Medulla oblongata (tissue), 1 donor: ENCODE measurements at regions not wholly inside any gene's neighbourhood (a gene's known extent, or its start where the extent isn't known, plus 50 kb on each side); places are given as distances from the start of the nearest gene placed in this dataset.
"Not testable (repeated sequence)": the region's sequence is repeated elsewhere in the genome, so short reads cannot be mapped to it uniquely, and the experiment has no call there.

Experiments
- DNase-seq: peaks from one replicate; pipeline ENCODE4 v3.0.0-alpha.2; 2015; ENCODE audit errors: extremely low spot score

DNA sequence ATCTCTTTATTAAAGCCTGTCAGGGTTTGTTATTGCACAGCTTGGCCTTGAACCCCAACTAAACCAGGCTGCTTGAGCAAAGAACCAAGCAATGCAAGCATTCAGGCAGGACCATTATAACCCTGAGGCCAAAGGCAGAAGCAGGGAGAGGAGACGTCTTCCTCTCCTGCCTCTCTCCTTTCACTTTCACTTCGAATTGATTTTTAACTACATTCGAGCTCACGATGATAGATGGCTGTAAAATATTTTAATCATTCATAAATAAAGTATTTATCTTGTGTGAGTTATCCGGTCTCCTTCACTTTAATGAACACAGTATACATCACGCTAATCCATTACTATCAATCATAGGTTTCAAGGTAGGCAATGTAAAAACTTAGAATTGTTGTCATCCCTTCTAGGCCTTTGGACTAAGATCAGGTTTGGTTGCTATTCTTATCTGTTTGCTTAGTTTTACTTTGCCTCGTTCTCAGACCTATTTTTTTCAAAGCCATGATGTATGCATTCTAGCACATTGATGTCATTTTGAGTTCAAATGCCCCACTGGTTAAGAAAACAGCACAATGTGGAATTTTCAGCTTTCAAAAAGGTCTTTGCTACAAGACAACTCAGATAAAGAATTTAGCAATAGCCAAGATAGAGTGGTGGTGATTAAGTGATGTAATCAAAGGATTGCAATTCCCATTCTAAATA is 480.2 kb upstream of the RUNX1 start:
- DNase-seq, result peak; percentile 24

DNA sequence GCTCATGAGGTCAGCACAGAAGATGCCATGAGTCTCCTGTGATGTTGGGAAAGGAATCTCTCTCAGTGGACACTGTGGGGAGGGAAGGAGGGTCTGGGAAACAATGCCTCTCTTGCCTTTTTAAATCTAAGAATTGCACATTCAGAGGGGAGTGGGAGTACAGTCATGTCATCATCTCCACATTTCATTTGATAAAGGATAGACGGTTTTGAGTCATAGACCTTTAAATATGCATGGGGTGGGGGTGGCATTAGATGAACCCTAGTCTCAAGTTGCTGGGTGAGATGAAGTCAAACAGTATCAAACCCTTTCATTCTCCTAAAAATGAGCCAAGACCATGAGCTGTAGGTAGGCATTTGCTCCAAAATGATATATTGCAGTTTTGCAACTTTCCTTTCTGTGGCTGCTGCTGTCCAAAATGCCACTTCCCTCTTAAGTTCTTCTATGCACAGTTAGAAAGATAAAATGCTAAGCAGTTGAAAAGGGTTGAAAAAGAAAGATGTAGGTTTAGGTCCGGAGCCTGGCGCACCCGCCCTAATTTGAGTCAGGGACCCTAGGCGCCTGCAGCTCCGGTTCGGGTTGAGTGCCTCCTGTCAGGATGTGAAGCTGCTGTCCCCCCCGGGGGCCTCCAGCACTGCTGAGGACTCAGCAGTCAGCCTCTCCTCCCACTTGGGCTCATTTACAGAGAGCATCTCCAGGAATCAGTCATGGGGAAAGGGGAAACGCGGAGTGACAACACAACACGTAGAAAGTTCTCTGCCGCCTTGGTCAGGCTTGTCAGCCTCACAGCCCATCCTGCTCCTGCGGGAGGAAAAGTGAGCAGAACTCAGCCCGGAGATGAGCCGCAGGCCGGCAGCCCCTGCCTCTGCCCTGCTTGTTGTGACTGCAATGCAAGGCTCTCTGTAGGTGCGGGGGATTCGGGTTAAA is 479.3 kb upstream of the RUNX1 start:
- peak; percentile 37 for DNase-seq

DNA sequence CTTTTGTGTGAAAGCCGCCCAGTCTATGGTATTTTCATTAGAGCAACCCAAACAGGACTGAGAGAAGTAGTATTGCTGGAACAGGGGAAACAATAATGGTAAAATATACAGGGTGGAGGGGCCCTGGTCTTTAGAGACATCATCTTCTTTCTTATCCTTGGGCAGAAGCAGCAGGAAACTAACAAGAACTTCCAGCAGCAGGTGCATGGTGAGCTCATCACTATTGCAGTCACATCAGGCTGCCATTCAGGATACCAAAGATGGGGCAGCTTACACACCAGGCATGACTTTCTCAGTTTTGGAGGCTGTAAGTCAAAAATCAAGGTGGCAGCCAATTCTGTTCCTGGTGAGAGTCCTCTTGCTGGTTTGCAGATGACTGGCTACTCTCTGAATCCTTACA is 478.3 kb upstream of the RUNX1 start:
- no peak for DNase-seq

DNA sequence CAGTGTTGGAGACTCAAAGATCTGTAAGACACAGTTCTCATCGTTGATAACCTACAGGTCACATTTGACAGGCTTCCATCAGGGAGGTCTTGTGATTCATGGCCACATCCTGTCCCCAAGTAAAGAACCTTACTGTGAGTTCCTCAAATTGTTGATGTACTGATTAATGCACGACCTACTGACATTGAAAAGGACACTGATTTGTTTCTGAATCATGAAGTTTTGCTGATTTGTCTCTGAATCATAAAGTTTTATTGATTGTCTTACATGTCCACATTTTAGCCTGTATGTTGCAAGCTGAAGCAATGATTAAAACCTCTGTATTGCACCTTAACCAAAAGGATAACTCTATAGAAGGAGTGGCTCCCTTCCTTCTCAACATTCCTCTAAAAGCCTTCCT is 476.3 kb upstream of the RUNX1 start:
- peak; percentile 48 for DNase-seq

DNA sequence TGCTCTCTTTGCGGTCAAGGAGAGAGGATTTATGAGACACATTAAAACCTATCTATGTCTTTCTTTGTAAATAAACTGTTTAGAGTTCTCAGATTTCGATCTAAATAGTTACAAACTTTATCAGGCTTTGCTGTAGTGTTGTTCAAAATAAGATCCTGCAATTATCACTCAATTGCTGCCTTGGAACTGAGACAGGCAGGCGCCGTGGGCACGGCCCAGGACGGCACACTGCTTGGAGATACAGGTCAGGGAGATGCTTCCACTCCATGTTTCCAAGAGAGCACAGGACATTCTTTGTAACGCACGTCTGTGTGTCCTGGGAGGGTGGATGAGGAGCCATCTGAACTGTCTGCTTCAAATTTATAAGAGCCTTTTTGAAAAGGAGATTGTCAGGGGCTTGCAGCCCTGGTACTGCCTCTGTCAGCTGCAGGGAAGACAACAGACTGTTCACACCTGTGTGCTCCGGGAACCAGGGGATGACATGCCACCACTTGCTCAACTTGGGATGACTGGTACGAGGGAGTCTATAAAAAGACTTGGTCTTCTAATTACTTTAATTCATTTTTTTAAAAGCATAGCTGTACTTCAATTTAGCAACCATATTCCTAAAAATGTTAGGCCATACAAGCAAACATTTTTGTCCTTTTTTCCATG is 472.9 kb upstream of the RUNX1 start:
- DNase-seq, result no peak

DNA sequence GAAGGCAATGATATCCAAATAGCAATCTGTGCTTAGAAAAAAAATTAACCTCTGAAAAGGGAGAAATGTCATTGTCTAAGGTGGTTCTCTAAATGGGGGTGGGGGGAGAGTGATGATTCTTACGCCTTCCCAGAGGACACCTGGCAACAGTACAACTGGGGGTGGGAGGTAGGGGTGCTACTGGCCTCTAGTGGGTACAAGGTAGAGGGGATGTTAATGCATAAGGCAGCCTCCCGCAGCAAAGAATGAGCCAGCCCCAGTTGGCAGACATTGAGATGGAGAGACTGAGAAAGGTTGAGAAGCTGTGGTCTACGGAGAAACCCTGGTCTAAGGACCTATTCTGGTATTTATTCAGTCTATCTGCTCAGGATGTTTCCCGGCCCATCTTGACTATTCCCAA is 472.2 kb upstream of the RUNX1 start:
- DNase-seq, result no peak

DNA sequence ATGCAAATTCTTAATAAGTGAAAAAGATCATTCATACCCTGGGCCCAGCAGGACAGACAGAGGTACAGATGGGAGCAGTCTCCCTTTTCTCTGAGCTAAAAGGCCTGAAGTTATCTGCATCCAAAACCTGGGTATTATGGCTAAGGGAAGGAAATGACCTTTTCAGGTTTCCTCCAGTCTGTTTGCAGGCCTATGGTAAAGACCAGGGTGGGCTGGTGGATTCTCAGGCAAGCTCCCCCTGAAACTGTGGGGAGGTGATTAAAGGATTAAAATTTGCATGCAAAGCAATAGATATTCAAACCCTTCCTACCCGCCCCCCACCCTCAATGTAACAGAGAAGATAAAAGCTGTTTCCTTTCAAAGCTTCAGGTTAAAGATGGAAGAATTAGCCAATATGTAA is 471.8 kb upstream of the RUNX1 start:
- DNase-seq, result no peak

DNA sequence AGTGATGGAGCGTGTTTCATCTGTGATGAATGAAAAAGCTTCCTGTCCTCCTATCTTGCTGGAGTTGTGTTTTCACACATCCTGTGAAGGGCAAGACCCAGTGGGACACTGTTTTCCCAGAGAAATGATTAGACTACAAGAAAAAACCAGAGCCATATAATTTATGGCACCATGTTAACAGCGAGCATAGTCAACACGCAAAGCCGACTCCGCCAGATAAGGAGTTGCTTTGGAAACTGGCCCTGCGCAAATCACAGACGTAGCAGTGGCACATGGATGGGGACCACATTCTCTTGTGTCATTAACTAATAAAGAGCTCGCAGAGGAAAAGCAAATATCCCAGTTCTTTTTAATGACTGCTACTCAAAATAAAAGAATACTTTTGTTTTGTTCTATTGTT is 471.2 kb upstream of the RUNX1 start:
- no peak for DNase-seq

DNA sequence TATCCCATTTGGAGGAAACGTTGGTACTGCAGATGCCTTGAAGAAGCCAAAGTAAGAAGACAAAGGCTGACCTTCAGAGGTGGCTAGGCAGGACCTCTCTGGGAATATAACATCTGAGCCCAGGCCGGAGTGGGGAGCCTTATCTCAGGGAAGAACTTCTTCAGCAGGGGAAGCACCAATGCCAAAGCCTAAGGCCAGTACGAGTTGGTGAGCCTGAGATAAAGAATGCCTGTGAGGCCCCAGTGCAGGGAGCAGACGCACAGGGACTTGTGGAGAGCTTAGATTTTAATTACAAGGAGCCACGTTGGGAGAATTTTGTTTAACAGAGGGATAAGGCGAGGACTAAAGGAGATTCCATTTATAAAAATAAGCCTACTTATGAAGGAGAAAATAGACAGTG is 468.8 kb upstream of the RUNX1 start:
- DNase-seq, result no peak

DNA sequence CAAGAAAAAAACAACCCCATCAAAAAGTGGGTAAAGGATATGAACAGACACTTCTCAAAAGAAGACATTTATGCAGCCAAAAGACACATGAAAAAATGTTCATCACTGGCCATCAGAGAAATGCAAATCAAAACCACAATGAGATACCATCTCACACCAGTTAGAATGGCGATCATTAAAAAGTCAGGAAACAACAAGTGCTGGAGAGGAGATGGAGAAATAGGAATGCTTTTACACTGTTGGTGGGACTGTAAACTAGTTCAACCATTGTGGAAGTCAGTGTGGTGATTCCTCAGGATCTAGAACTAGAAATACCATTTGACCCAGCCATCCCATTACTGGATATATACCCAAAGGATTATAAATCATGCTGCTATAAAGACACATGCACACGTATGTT is 467.2 kb upstream of the RUNX1 start:
- not testable (repeated sequence) for DNase-seq

DNA sequence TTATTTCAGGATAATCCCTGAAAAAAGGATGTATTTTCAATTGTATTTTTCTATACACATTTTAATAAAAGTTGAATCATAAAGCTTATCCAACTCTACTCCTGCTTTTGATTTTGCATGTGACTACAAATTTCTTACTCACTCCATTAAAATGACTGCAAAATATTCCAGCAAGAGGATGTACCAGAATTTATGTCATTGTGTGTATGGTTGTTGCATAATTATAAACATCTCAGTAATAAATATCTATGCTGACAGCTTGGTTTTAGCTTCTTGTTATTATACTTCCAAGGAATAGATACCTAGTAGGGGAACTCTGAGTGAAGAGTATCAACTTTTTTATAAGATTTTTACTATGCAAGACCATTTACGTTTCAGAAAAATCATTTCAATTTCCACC is 463.2 kb upstream of the RUNX1 start:
- no peak for DNase-seq

DNA sequence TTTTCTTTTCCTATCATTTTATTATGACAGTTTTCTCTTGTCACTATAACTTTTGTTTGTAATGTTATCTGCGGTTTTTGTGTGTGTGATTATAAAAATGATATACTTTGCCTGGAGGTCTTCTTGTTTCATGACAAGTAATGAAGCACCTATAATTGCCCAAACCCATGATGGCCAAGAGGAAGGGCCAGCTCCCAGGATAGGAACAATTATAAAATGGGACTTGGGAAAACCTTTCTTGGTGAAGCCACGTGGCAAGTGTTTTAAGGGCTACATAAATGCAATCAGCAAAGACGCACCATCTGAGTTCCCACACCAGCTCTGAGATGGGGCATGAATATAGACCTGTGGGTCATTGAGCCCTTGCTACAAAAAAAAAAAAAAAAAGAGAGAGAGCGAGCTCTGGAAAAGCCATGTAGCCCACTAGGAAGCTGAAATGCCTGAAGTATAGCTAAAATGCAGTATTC is 462.6 kb upstream of the RUNX1 start:
- DNase-seq, result no peak

DNA sequence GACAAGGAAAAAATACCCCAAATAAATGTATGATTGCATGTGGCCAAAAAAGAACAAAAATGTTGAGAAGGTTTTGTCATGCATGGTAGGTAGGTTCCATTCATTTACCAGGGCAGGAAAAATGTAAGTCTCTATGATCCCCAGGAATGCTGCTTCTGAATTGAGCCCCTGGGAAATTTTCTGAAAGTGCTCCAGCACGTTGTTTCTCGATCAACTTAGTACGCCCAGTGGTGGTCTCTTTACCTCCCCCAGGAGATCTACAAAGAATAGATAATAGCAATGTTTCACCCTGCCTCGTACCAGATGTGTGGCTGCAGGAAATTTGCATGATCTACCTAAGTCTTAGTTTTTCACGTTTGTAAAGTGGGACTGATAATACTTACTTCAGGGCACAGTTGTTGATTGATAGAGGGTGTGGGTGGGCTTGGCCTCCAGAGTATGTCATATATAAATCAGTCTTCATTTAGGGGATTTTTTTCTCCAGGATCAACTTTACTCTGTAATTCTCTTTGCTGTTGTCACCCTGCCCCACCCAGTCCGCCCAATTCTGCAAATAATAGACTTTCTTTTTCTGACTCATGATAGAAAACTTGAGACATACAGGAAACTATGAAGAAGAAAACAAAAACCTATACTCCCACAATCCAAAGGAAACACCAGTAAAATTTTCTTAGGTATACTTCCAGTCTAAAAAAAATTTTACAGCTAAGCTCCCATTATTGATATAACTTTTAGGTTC is 462.0 kb upstream of the RUNX1 start:
- no peak for DNase-seq

DNA sequence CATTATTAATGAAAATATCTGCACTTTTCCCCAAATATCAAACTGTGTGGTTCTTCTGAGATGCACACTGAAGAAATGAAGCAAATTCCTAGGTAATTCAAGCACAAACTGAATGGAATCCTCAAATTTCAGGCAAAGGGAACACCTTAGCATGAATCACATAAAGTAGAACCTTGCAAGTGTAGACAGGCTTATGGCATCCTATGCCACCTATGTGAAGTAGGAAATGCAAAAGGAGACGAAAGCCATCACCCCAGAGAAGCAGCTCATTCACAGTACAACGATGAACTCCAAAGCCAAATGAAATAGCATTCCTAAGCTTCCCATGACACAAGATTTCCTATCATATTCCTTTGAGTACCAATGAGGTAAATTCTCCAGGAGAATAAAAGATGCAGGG is 461.2 kb upstream of the RUNX1 start:
- DNase-seq, result no peak

DNA sequence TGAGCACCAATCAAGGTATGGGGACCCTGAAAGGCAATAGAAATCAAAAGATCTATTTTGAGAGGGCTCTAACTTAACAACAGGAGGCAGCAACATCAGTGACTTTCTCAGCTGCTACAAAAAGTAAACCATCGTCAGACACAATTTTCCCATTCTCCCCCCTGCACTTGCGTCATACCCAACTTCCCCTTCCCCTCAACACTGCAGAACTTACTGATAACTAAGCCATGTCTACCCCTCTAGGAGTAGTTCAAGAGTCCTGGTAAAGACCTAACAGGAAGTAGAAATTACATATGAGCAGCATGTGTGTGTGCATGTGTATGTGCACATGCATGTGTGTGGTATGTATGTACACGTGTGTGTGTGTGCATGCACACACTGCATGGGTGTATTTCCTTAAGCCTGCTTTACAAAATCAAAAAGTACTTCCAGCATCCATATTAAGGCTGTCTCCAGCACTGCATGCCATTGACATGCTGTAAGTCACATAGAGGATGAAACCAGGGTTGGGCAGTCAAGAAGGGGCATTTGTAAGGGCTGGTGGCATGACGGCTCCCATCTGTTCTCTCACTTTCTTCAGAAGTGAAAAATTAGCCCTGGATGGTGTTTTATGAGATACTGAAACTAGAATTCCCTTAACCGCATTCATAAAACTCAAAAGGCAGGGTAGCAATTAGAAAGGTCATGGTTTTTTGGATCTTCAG is 460.1 kb upstream of the RUNX1 start:
- peak; percentile 78 for DNase-seq

DNA sequence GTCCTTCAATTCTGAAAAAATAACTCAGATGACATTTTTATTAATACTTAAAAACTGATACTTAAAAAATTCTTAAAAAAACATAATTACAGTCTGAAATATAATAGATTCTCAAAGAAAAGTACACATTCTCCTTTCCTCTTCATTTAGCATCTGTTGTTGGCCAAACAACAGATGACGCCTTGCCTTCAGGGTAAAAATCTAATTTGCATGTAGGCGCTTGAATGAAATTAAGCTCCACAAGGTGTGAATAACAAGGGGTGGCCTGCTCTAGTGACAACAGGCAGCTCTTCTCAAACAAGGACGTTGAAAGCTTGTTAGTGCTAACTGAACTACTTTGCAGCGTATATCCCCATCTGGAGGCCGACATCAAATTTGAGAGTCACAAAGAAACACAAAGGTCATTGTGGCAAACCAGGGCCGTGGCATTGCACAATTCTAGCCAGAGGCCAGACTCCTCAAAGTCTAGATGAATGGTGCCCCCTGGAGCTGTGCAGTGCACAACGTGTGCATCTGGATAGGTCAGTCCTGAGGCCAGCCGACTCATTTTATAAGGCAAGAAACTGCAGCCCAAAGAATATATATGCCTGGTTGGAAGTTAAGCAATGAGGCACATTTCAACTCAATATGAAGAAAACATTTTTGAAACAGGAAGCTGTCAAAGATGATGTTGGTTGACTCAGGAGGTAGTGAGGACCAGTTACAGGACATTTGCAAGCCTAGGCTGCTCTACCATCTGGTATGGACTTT is 459.2 kb upstream of the RUNX1 start:
- DNase-seq, result peak; percentile 84

DNA sequence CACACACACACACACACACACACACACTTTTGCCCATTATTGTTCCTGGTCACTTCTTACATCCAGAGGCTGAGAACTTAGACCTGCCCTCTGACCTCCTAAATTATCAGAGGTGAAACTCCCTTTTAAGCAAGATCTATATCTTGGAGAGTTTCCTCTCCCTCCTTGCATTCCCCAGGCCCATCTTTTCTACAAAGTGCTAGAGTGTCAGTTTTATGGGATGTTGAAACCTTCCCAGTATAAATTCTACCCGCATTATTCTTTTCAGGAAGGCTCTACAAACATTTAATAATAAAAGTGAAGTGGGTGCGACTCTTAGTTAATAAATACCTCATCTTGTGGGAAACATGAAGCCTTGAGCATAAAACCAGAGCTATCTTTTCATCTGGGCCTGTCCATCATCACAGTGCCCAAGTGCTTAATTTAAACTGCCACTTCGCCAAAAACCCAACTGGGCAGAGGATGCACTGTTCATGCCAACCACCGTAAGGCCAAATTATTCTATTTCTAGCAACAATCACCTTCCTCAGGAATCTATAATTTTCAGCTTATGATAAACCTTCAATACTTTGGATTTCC is 458.2 kb upstream of the RUNX1 start:
- DNase-seq, result no peak

DNA sequence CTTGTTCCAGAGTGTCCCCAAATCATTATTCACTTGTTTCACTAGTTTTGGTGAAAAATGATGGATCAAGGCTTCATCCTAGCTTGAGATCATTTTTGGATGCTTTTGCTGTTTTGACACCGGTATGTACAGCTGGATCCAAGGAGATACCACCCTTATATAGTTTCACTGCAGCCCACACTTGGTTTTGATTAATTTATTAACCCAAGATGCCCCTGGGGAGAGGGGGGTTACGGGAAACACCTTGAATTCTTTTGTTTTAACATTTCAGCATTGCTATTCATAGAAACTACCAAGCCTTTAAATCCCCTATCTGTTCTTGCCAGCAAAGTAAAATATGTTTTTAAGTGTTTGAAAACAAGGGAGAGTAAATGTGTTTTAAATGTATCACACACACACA is 457.7 kb upstream of the RUNX1 start:
- DNase-seq, result no peak

DNA sequence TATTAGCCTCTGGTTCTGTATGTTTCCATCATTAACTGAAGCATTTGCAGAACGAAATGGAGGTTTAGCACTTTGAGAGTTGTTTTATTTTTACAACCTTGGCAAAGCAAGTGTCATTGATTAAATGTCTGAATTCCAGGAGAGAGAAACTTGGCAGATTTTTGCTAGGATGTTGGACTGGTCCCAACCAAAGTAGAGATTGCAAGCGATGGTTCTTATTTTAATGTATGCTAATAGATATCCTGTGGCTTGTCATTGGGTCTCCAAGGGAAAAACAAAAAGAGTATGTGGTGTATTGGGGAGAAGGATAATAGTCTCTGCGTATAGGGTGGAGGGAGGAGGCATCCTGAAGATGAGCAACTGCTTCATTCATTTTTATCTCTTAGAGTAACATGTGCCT is 457.2 kb upstream of the RUNX1 start:
- no peak for DNase-seq

DNA sequence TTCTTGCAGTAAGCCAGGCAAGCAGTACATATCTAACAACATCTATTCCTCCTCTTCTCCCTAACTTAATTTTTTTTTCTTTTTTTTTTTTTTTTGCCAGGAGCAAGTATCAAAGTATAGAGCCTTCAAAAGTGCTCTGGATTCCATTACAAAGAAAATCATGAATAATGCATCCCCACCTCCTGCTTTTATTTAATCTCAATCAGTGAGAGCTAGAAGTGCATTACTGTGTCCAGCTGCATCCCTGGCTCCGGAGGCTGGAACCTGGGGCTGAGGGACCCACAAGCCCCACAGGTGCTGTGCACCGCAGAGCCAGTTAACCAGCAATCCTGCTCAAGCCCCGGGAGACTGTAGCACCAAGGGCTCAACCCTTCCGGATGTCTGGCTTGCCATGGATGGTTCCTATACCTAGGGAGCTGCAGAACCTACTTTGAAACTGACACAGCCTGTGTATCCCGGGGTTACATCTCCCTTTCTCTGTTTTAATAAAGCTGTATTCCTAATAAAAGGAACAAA is 455.9 kb upstream of the RUNX1 start:
- no peak for DNase-seq
